ENCODE measurements at regions not wholly inside any gene's neighbourhood (a gene's known extent, or its start where the extent isn't known, plus 50 kb on each side); places are given as distances from the start of the nearest gene placed in this dataset.

DNA sequence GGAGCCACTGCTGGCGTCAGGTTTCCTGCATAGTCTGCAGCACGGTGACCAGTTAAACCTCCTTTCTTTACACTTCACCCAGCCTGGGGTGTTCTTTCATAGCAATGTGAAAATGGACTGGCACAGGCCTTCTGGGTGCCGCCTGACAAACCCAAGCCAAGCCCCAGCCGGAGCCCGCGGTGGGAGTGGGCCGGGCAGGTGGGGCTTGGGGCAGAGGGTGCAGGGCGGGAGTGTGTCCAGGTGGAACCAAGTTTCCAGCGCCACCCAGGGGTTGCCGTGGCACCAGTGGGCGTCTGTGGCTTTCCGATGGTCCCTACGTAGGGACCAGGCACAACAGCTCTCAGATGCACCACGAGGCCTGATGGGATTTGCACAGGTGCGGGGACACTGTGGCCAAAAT lies 75.8 kb downstream of the RTP5 start:
- H3K36me3 Mint-ChIP-seq (ENCODE audit: insufficient read depth, unreplicated experiment), result no peaks in the 10 kb centered on the region
- intact Hi-C loops (cut with micrococcal nuclease; ENCODE audit: unreplicated experiment), result no loop called here
- DNase-seq, result no peak
- POLR2A ChIA-PET, result no interaction called here
- no TSS peak for BruUV-seq (replicated peaks)
- CTCF ChIA-PET, result interaction anchor here (0.7 kb wide), 1 partner anchor 158 kb away, joined by 3 read pairs; no protein-coding TSS in a partner anchor
- Histone ChIP-seq H3K27me3 (replicated peaks; ENCODE audit: control insufficient read depth, insufficient read depth, low read length) (no peaks in the 10 kb centered on the region), H3K4me1 (peaks cover 2% of the 10 kb centered on the region; the same call in 1 of the 2 replicates), H3K36me3 (ENCODE audit: control insufficient read depth, insufficient read depth, low read length) (no peaks in the 10 kb centered on the region), H3K4me3 (ENCODE audit: low read depth, low read length) (no peak overlapping the region), H3K9me3 (no peaks in the 10 kb centered on the region)
- H3K27me3 Mint-ChIP-seq (ENCODE audit: insufficient read depth, unreplicated experiment), result peaks cover 6% of the 10 kb centered on the region
- no peak overlapping the region for H3K27ac Mint-ChIP-seq (ENCODE audit: unreplicated experiment)
- no peaks in the 10 kb centered on the region for H3K4me1 Mint-ChIP-seq (ENCODE audit: low read depth, unreplicated experiment)
- no peak overlapping the region for H3K4me3 Mint-ChIP-seq (ENCODE audit: unreplicated experiment)
- H3K9me3 Mint-ChIP-seq (ENCODE audit: unreplicated experiment), result peaks cover 3% of the 10 kb centered on the region
- TF ChIP-seq, protein P1, sequence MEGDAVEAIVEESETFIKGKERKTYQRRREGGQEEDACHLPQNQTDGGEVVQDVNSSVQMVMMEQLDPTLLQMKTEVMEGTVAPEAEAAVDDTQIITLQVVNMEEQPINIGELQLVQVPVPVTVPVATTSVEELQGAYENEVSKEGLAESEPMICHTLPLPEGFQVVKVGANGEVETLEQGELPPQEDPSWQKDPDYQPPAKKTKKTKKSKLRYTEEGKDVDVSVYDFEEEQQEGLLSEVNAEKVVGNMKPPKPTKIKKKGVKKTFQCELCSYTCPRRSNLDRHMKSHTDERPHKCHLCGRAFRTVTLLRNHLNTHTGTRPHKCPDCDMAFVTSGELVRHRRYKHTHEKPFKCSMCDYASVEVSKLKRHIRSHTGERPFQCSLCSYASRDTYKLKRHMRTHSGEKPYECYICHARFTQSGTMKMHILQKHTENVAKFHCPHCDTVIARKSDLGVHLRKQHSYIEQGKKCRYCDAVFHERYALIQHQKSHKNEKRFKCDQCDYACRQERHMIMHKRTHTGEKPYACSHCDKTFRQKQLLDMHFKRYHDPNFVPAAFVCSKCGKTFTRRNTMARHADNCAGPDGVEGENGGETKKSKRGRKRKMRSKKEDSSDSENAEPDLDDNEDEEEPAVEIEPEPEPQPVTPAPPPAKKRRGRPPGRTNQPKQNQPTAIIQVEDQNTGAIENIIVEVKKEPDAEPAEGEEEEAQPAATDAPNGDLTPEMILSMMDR (IDR thresholded peaks at IDR 0.05; ENCODE audit: insufficient read depth in 1 of 2, low read depth in 1 of 2, low read length in 1 of 2, severe bottlenecking in 1 of 2, unreplicated experiment in 1 of 2), result no peak

- no peak overlapping the region for H3K27ac Mint-ChIP-seq (ENCODE audit: unreplicated experiment)
- POLR2A ChIA-PET, result interaction anchor here (0.7 kb wide), 1 partner anchor 13 kb away, joined by 4 read pairs; no protein-coding TSS in a partner anchor
- Histone ChIP-seq H3K4me3 (ENCODE audit: low read depth, low read length) (no peak overlapping the region; the same call in 1 of the 2 replicates), H3K9me3 (no peaks in the 10 kb centered on the region), H3K4me1 (peaks cover 5% of the 10 kb centered on the region; the same call in 1 of the 2 replicates), H3K36me3 (ENCODE audit: control insufficient read depth, insufficient read depth, low read length) (no peaks in the 10 kb centered on the region), H3K27me3 (replicated peaks; ENCODE audit: control insufficient read depth, insufficient read depth, low read length) (no peaks in the 10 kb centered on the region)
- BruUV-seq (replicated peaks), result no TSS peak
- peak overlapping the region; percentile 71 for H3K4me3 Mint-ChIP-seq (ENCODE audit: unreplicated experiment)
- H3K27me3 Mint-ChIP-seq (ENCODE audit: insufficient read depth, unreplicated experiment), result peaks cover 6% of the 10 kb centered on the region
- CTCF ChIA-PET, result interaction anchor here (1.4 kb wide), 1 partner anchor 12 kb away, joined by 5 read pairs; no protein-coding TSS in a partner anchor
- no peaks in the 10 kb centered on the region for H3K9me3 Mint-ChIP-seq (ENCODE audit: unreplicated experiment)
- intact Hi-C loops (cut with micrococcal nuclease; ENCODE audit: unreplicated experiment), result no loop called here
- no peak for DNase-seq
- TF ChIP-seq, protein P1 (IDR thresholded peaks at IDR 0.05; ENCODE audit: insufficient read depth in 1 of 2, low read depth in 1 of 2, low read length in 1 of 2, severe bottlenecking in 1 of 2, unreplicated experiment in 1 of 2), result no peak
- H3K4me1 Mint-ChIP-seq (ENCODE audit: low read depth, unreplicated experiment), result no peaks in the 10 kb centered on the region
- H3K36me3 Mint-ChIP-seq (ENCODE audit: insufficient read depth, unreplicated experiment), result no peaks in the 10 kb centered on the region
Measured at GRCh38 chr2:241945803-241946202, 76.3 kb downstream of the RTP5 start.

GRCh38 chr2:241946306-241947003 lies 76.9 kb downstream of the RTP5 start:
- H3K9me3 ChIP-seq, result no peaks in the 10 kb centered on the region
- peaks cover 8% of the 10 kb centered on the region; the same call in 1 of the 2 replicates for H3K4me1 ChIP-seq
- Mint-ChIP-seq H3K27me3 (ENCODE audit: insufficient read depth, unreplicated experiment) (peaks cover 6% of the 10 kb centered on the region), H3K4me3 (ENCODE audit: unreplicated experiment) (peak overlapping the region; percentile 71), H3K4me1 (ENCODE audit: low read depth, unreplicated experiment) (no peaks in the 10 kb centered on the region), H3K9me3 (ENCODE audit: unreplicated experiment) (no peaks in the 10 kb centered on the region), H3K36me3 (ENCODE audit: insufficient read depth, unreplicated experiment) (no peaks in the 10 kb centered on the region), H3K27ac (ENCODE audit: unreplicated experiment) (no peak overlapping the region)
- peak overlapping the region; percentile 36 for H3K4me3 ChIP-seq (ENCODE audit: low read depth, low read length)
- no TSS peak for BruUV-seq (replicated peaks)
- ChIA-PET CTCF (interaction anchor here (1.4 kb wide), 1 partner anchor 13 kb away, joined by 5 read pairs; no protein-coding TSS in a partner anchor), POLR2A (interaction anchor here (0.7 to 0.8 kb wide), 2 partner anchors 13 kb away, joined by 3 to 4 read pairs; no protein-coding TSS in a partner anchor)
- no peaks in the 10 kb centered on the region for H3K36me3 ChIP-seq (ENCODE audit: control insufficient read depth, insufficient read depth, low read length)
- no peaks in the 10 kb centered on the region for H3K27me3 ChIP-seq (replicated peaks; ENCODE audit: control insufficient read depth, insufficient read depth, low read length)
- intact Hi-C loops (cut with micrococcal nuclease; ENCODE audit: unreplicated experiment), result no loop called here
- TF ChIP-seq, protein P1 (IDR thresholded peaks at IDR 0.05; ENCODE audit: insufficient read depth in 1 of 2, low read depth in 1 of 2, low read length in 1 of 2, severe bottlenecking in 1 of 2, unreplicated experiment in 1 of 2), result no peak
- peak in 1 of 2 experiments; percentile 17 for DNase-seq
